GM12873 (cell line): ENCODE measurements at regions not wholly inside any gene's neighbourhood (a gene's known extent, or its start where the extent isn't known, plus 50 kb on each side); places are given as distances from the start of the nearest gene placed in this dataset.

ENCODE experiments used
- CTCF ChIP-seq: IDR thresholded peaks from 2 replicates; pipeline ENCODE4 v1.5.1; 2012; ENCODE audit warnings: low read depth, mild to moderate bottlenecking, moderate library complexity, low read length, control low read depth; ENCODE audit not compliant: insufficient read depth; ENCODE audit errors: missing control alignments

GRCh38 chr15:87326269-87326668 is 930.3 kb downstream of the NTRK3 start:
- no peak for TF ChIP-seq CTCF

GRCh38 chr15:87322870-87323269 is 933.7 kb downstream of the NTRK3 start:
- no peak for TF ChIP-seq CTCF

- no peak for TF ChIP-seq CTCF
Measured at GRCh38 chr15:87322265-87322664, 934.3 kb downstream of the NTRK3 start.

GRCh38 chr15:87317900-87318299 is 938.6 kb downstream of the NTRK3 start:
- no peak for TF ChIP-seq CTCF

GRCh38 chr15:87312221-87312620 is 944.3 kb downstream of the NTRK3 start:
- TF ChIP-seq CTCF = no peak

GRCh38 chr15:87300146-87300545 is 956.4 kb downstream of the NTRK3 start:
- TF ChIP-seq CTCF = no peak

GRCh38 chr15:87294854-87295253 is 961.7 kb downstream of the NTRK3 start:
- TF ChIP-seq CTCF = no peak

GRCh38 chr15:87293031-87293430 is 963.5 kb downstream of the NTRK3 start:
- no peak for TF ChIP-seq CTCF
